GM12865 (cell line): ENCODE measurements at regions not wholly inside any gene's neighbourhood (a gene's known extent, or its start where the extent isn't known, plus 50 kb on each side); places are given as distances from the start of the nearest gene placed in this dataset.

ENCODE experiments used
- DNase-seq: peaks from one replicate; pipeline ENCODE4 v3.0.0; 2010; ENCODE audit warnings: low read depth
- H3K4me3 ChIP-seq: 2 replicates; pipeline ENCODE4 v1.5.1; 2011; ENCODE audit warnings: mild to moderate bottlenecking, low read depth, low read length, control low read depth
- CTCF ChIP-seq: IDR thresholded peaks from 2 replicates; pipeline ENCODE4 v1.5.1; 2011; ENCODE audit warnings: low read length, control low read depth, low read depth, inconsistent platforms; ENCODE audit not compliant: insufficient read depth; ENCODE audit errors: missing control alignments

GRCh38 chr5:130335117-130335516 is 430.9 kb downstream of the CHSY3 start:
- TF ChIP-seq CTCF, result no peak
- DNase-seq, result no peak
- H3K4me3 ChIP-seq, result no peak overlapping the region

GRCh38 chr5:130333089-130333488 is 428.8 kb downstream of the CHSY3 start:
- no peak overlapping the region for H3K4me3 ChIP-seq
- TF ChIP-seq CTCF, result no peak
- no peak for DNase-seq

GRCh38 chr5:130331332-130331731 is 427.1 kb downstream of the CHSY3 start:
- H3K4me3 ChIP-seq, result no peak overlapping the region

GRCh38 chr5:130324953-130325671 is 420.8 kb downstream of the CHSY3 start:
- peak; percentile 24 for DNase-seq
- H3K4me3 ChIP-seq, result no peak overlapping the region
- no peak for TF ChIP-seq CTCF

More at GRCh38 chr5:130331332-130331731, 427.1 kb downstream of the CHSY3 start:
- DNase-seq, result no peak
- TF ChIP-seq CTCF, result no peak

- TF ChIP-seq CTCF, result no peak
- DNase-seq, result peak; percentile 76
- no peak overlapping the region for H3K4me3 ChIP-seq
Observed at GRCh38 chr5:130323804-130324454, 419.7 kb downstream of the CHSY3 start.

GRCh38 chr5:130321931-130322330 is 417.7 kb downstream of the CHSY3 start:
- H3K4me3 ChIP-seq, result no peak overlapping the region
- no peak for DNase-seq
- TF ChIP-seq CTCF, result no peak
